Neuronal stem cell (in vitro differentiated cells): ENCODE measurements at regions not wholly inside any gene's neighbourhood (a gene's known extent, or its start where the extent isn't known, plus 50 kb on each side); places are given as distances from the start of the nearest gene placed in this dataset.

Experiments used
- DNase-seq: peaks from one replicate; pipeline ENCODE4 v3.0.0-alpha.2; 2013; ENCODE audit warnings: low spot score
- H2AFZ ChIP-seq: one replicate; pipeline ENCODE4 v1.6.1; 2013; ENCODE audit warnings: mild to moderate bottlenecking, low read length, inconsistent platforms
- H2AK5ac ChIP-seq: 2 replicates; pipeline ENCODE4 v1.6.1; 2013; ENCODE audit warnings: low read depth, mild to moderate bottlenecking, inconsistent platforms, low read length, moderate library complexity, mixed read lengths
- H2BK120ac ChIP-seq: 2 replicates; pipeline ENCODE4 v1.6.1; 2013; ENCODE audit warnings: low read depth, mild to moderate bottlenecking, inconsistent platforms, low read length, moderate library complexity, mixed read lengths
- H2BK12ac ChIP-seq: one replicate; pipeline ENCODE4 v1.6.1; 2013; ENCODE audit warnings: low read length, inconsistent platforms
- H2BK15ac ChIP-seq: 2 replicates; pipeline ENCODE4 v1.6.1; 2013; ENCODE audit warnings: mild to moderate bottlenecking, low read length, inconsistent platforms, mixed read lengths
- H2BK5ac ChIP-seq: one replicate; pipeline ENCODE4 v1.6.1; 2013; ENCODE audit warnings: inconsistent platforms, mild to moderate bottlenecking, low read length, moderate library complexity
- H3K14ac ChIP-seq: one replicate; pipeline ENCODE4 v1.6.1; 2013; ENCODE audit warnings: low read length, inconsistent platforms
- H3K18ac ChIP-seq: 2 replicates; pipeline ENCODE4 v1.6.1; 2013; ENCODE audit warnings: low read length, inconsistent platforms
- H3K23ac ChIP-seq: 2 replicates; pipeline ENCODE4 v1.6.1; 2013; ENCODE audit warnings: low read depth, mild to moderate bottlenecking, mixed read lengths, low read length, inconsistent platforms; ENCODE audit not compliant: poor library complexity
- H3K27ac ChIP-seq: replicated peaks from 3 replicates; pipeline ENCODE4 v1.5.1; 2013; ENCODE audit warnings: low read length, inconsistent platforms
- H3K27me3 ChIP-seq, 3 experiments: 2 replicates each; pipeline ENCODE4 v1.6.1; 2013; ENCODE audit warnings: low read length in 3 of 3, mild to moderate bottlenecking in 2 of 3, inconsistent platforms in 1 of 3, low read depth in 1 of 3, mixed read lengths in 1 of 3, moderate library complexity in 1 of 3; ENCODE audit not compliant: control insufficient read depth in 3 of 3, insufficient read depth in 3 of 3
- H3K36me3 ChIP-seq, 2 donors: replicated peaks in 1 of 2; 2 replicates each; pipeline ENCODE4 v1.6.1; 2013; ENCODE audit warnings: low read length in 2 of 2; ENCODE audit not compliant: control insufficient read depth in 2 of 2, insufficient read depth in 2 of 2
- H3K4ac ChIP-seq: 2 replicates; pipeline ENCODE4 v1.6.1; 2013; ENCODE audit warnings: inconsistent platforms, mild to moderate bottlenecking, low read length, moderate library complexity
- H3K4me1 ChIP-seq, 2 donors: 1 replicate in 1 of 2; 2 replicates in 1 of 2; pipeline ENCODE4 v1.6.1; 2013; ENCODE audit warnings: low read length in 2 of 2, low read depth in 1 of 2; ENCODE audit not compliant: control insufficient read depth in 2 of 2, insufficient read depth in 1 of 2
- H3K4me2 ChIP-seq: one replicate; pipeline ENCODE4 v1.6.1; 2013; ENCODE audit warnings: mild to moderate bottlenecking, low read length, inconsistent platforms; ENCODE audit not compliant: insufficient read depth, poor library complexity, severe bottlenecking
- H3K4me3 ChIP-seq, 2 donors: 2 replicates each; pipeline ENCODE4 v1.5.1; 2013; ENCODE audit warnings: low read length in 2 of 2, mild to moderate bottlenecking in 2 of 2, inconsistent platforms in 1 of 2, moderate library complexity in 1 of 2
- H3K79me1 ChIP-seq: one replicate; pipeline ENCODE4 v1.6.1; 2013; ENCODE audit warnings: low read depth, mild to moderate bottlenecking, inconsistent platforms, low read length, moderate library complexity
- H3K9ac ChIP-seq: one replicate; pipeline ENCODE4 v1.6.1; 2013; ENCODE audit warnings: mild to moderate bottlenecking, low read depth, low read length, inconsistent platforms; ENCODE audit not compliant: poor library complexity
- H3K9me3 ChIP-seq, 2 donors: replicated peaks in 1 of 2; 2 replicates each; pipeline versions ENCODE3 to v1.6.1; 2013; ENCODE audit warnings: low read length in 2 of 2, mild to moderate bottlenecking in 2 of 2, inconsistent platforms in 1 of 2, low read depth in 1 of 2, mixed read lengths in 1 of 2, moderate library complexity in 1 of 2; ENCODE audit not compliant: control insufficient read depth in 2 of 2, insufficient read depth in 1 of 2
- H4K8ac ChIP-seq: one replicate; pipeline ENCODE4 v1.6.1; 2013; ENCODE audit warnings: low read depth, mild to moderate bottlenecking, inconsistent platforms, low read length, moderate library complexity
- H4K91ac ChIP-seq: one replicate; pipeline ENCODE4 v1.6.1; 2013; ENCODE audit warnings: low read length, low read depth, mild to moderate bottlenecking, inconsistent platforms; ENCODE audit not compliant: poor library complexity
- WGBS, 2 donors: extraction: QIAGEN DNeasy Blood & Tissue Kit; methylation state at CpG; one replicate each; pipeline ENCODE4 v1.1.7; 2013; ENCODE audit warnings: missing lambda C conversion rate in 2 of 2, mixed read lengths in 1 of 2; ENCODE audit not compliant: insufficient read length in 2 of 2, insufficient replicate concordance in 1 of 2; ENCODE audit errors: extremely low coverage in 2 of 2; 5-methylcytosine and 5-hydroxymethylcytosine counted together

DNA sequence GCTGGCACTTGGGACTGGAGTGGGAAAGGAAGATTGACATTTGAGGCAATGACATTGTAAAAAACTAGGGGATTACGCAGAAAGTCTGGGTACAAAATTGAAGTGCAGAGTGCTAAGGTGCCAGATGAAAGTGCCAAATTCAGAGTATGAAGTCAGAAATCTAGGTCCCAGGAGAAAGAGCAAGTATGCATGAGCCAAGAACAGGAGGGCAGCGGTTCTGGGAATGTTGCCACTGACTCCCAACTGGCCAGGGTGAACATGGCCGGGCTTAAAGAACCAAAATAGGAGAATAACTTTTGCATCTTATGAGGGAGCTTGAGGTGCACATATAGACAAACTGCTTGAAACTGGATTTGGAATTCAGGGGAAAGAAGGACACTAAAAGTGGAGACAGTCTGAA is 495.8 kb upstream of the KLF12 start:
- H3K23ac ChIP-seq, result no peak overlapping the region
- no peaks in the 10 kb centered on the region for H3K79me1 ChIP-seq
- no peaks in the 10 kb centered on the region for H3K36me3 ChIP-seq
- H3K14ac ChIP-seq, result no peak overlapping the region
- H4K8ac ChIP-seq, result no peak overlapping the region
- DNase-seq, result no peak
- no peak overlapping the region for H3K27ac ChIP-seq
- no peak overlapping the region for H2BK5ac ChIP-seq
- no peaks in the 10 kb centered on the region for H3K9me3 ChIP-seq
- H3K27me3 ChIP-seq, result no peaks in the 10 kb centered on the region
- H2BK15ac ChIP-seq, result no peak overlapping the region
- H2AFZ ChIP-seq, result no peak overlapping the region
- H3K4ac ChIP-seq, result no peak overlapping the region
- no CpG with 5 or more reads among the region's 3 CpGs for WGBS, 2 donors
- no peak overlapping the region for H2AK5ac ChIP-seq
- no peak overlapping the region for H3K4me2 ChIP-seq
- H3K4me1 ChIP-seq, result no peaks in the 10 kb centered on the region
- no peak overlapping the region for H2BK120ac ChIP-seq
- no peak overlapping the region for H3K9ac ChIP-seq
- H3K4me3 ChIP-seq, result no peak overlapping the region
- no peak overlapping the region for H2BK12ac ChIP-seq
- H3K18ac ChIP-seq, result no peak overlapping the region
- no peak overlapping the region for H4K91ac ChIP-seq

DNA sequence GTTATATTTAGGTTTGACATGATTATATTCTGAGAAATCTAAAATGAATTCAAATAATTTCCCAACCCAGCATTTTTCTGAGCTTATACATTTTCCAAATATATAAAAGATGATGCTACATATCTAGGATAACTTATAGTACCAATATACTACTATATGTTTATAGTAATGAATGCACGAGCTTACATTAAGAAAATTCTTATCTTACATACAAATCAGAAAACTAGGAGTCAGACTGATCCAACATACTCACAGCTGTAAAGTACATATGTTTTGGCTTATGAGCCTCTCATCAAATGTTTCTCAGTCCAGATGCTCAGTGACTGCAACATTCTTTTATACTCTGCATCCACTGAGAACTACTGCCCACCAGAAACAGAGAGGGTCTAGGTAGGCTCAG is 491.3 kb upstream of the KLF12 start:
- Histone ChIP-seq H3K27ac (no peak overlapping the region), H2AFZ (no peak overlapping the region), H4K8ac (no peak overlapping the region), H3K9me3 (no peaks in the 10 kb centered on the region), H3K4me2 (no peak overlapping the region), H3K36me3 (no peaks in the 10 kb centered on the region), H3K79me1 (no peaks in the 10 kb centered on the region), H2BK15ac (no peak overlapping the region), H2AK5ac (no peak overlapping the region), H2BK12ac (no peak overlapping the region), H3K9ac (no peak overlapping the region), H3K4me3 (no peak overlapping the region), H2BK120ac (no peak overlapping the region), H3K18ac (no peak overlapping the region), H2BK5ac (no peak overlapping the region), H3K14ac (no peak overlapping the region), H3K27me3 (no peaks in the 10 kb centered on the region), H3K4ac (no peak overlapping the region), H3K4me1 (no peaks in the 10 kb centered on the region), H3K23ac (no peak overlapping the region), H4K91ac (no peak overlapping the region)
- no peak for DNase-seq
- WGBS, 2 donors, result no CpG with 5 or more reads among the region's 1 CpG

DNA sequence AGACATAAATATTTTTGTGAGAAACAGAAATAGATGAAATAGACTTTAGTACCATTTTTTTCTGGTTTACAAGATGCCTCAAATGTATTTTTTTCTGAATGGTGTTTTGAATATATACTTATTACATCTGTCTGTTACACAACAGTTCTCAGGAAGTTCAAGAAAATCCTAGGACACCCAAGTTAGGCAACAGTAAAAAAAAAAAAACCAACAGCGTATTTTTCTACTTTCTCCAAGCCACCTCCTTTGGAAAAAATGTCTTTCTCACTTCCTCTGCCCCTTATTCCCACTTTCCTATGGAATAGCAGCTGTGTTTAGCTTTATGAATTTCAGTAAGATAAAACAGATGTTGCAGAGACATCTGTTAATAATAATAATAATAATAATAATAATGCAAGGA is 489.6 kb upstream of the KLF12 start:
- no peaks in the 10 kb centered on the region for H3K27me3 ChIP-seq
- H3K9me3 ChIP-seq, result no peaks in the 10 kb centered on the region
- no peak overlapping the region for H4K91ac ChIP-seq
- H3K4me2 ChIP-seq, result no peak overlapping the region
- H3K9ac ChIP-seq, result no peak overlapping the region
- H3K79me1 ChIP-seq, result no peaks in the 10 kb centered on the region
- no peak overlapping the region for H2BK5ac ChIP-seq
- no peak overlapping the region for H4K8ac ChIP-seq
- H2AFZ ChIP-seq, result no peak overlapping the region
- no peaks in the 10 kb centered on the region for H3K36me3 ChIP-seq
- no peak for DNase-seq
- H3K4ac ChIP-seq, result no peak overlapping the region
- WGBS, 2 donors, result no CpG with 5 or more reads among the region's 1 CpG
- H3K23ac ChIP-seq, result no peak overlapping the region
- H3K18ac ChIP-seq, result no peak overlapping the region
- H2BK120ac ChIP-seq, result no peak overlapping the region
- H3K14ac ChIP-seq, result no peak overlapping the region
- H2BK15ac ChIP-seq, result no peak overlapping the region
- no peak overlapping the region for H3K4me3 ChIP-seq
- no peaks in the 10 kb centered on the region for H3K4me1 ChIP-seq
- H2AK5ac ChIP-seq, result no peak overlapping the region
- no peak overlapping the region for H2BK12ac ChIP-seq
- no peak overlapping the region for H3K27ac ChIP-seq

DNA sequence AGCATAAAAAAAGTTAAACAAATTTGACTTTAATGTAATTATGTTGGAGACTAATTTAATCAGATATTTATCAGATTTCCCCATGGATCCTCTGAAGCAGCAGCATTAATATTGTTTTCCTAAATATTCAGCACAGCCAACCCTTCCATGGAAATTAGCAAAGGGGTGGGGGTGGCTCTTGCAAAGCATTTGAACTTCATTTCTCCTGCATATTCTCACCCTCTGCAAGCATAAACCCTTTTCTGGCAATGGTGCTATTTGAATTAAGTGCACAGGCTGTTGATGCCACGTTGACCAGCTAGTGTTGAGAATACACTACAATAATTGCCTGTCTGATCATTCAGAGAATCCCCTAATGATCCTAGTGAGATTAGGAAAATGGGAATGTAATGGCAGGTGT is 488.1 kb upstream of the KLF12 start:
- no CpG with 5 or more reads among the region's 1 CpG for WGBS, 2 donors
- H3K27ac ChIP-seq, result no peak overlapping the region
- H3K36me3 ChIP-seq, result no peaks in the 10 kb centered on the region
- H2BK15ac ChIP-seq, result no peak overlapping the region
- H2BK5ac ChIP-seq, result no peak overlapping the region
- H3K27me3 ChIP-seq, result no peaks in the 10 kb centered on the region
- H3K4me3 ChIP-seq, result no peak overlapping the region
- no peak overlapping the region for H2AFZ ChIP-seq
- no peak overlapping the region for H3K23ac ChIP-seq
- no peak for DNase-seq
- H4K8ac ChIP-seq, result no peak overlapping the region
- no peaks in the 10 kb centered on the region for H3K4me1 ChIP-seq
- no peak overlapping the region for H2BK12ac ChIP-seq
- H2BK120ac ChIP-seq, result no peak overlapping the region
- H2AK5ac ChIP-seq, result no peak overlapping the region
- H3K4ac ChIP-seq, result no peak overlapping the region
- H3K9me3 ChIP-seq, result peaks cover 0 to 3% of the 10 kb centered on the region in 2 donors
- H3K4me2 ChIP-seq, result no peak overlapping the region
- no peaks in the 10 kb centered on the region for H3K79me1 ChIP-seq
- H3K14ac ChIP-seq, result no peak overlapping the region
- no peak overlapping the region for H4K91ac ChIP-seq
- H3K9ac ChIP-seq, result no peak overlapping the region
- no peak overlapping the region for H3K18ac ChIP-seq
